SK-N-SH (cell line): ENCODE measurements at regions not wholly inside any gene's neighbourhood (a gene's known extent, or its start where the extent isn't known, plus 50 kb on each side); places are given as distances from the start of the nearest gene placed in this dataset.
A peak's percentile ranks its signal among the peaks of the same experiment; 100 is the strongest.

ENCODE experiments used
- CTCF ChIA-PET: fragments of 300-600, 350-600 bp; formaldehyde crosslinking; extraction: SDS; loops from one replicate; lab custom pipeline; 2021; lab: Yijun Ruan, JAX
- POLR2A ChIA-PET: fragments of 350-600 bp; sonication (Branson Sonifier 250); formaldehyde crosslinking; extraction: SDS; loops from one replicate; lab custom pipeline; 2020; ENCODE audit warnings: antibody characterized with exemption, inconsistent platforms; lab: Yijun Ruan, JAX
- DNase-seq: peaks from one replicate; pipeline ENCODE4 v3.0.0; 2012
- H2AFZ ChIP-seq: fragments of 200-600 bp; sonication (generic); 2 replicates; pipeline ENCODE4 v1.8.1; 2016; ENCODE audit warnings: antibody characterized with exemption, mild to moderate bottlenecking, low read depth
- H3F3A ChIP-seq: fragments of 200-600 bp; sonication (generic); replicated peaks from 2 replicates; pipeline ENCODE3; 2016; ENCODE audit warnings: antibody characterized with exemption, mild to moderate bottlenecking; ENCODE audit not compliant: insufficient read depth
- H3K27ac ChIP-seq, 2 experiments: fragments of 200-500 bp in 1 of 2; fragments of 200-600 bp in 1 of 2; sonication (Bioruptor generic) in 1 of 2; sonication (generic), shearing (Covaris generic) in 1 of 2; 2 replicates each; pipeline versions ENCODE4 v1.5.1 to v1.6.1; 2014 to 2016; ENCODE audit warnings: low read depth in 2 of 2, inconsistent platforms in 1 of 2, low read length in 1 of 2, mild to moderate bottlenecking in 1 of 2, mixed read lengths in 1 of 2
- H3K27me3 ChIP-seq: fragments of 200-600 bp; sonication (generic), shearing (Covaris generic); 2 replicates; pipeline ENCODE4 v1.6.1; 2016; ENCODE audit warnings: mixed run types; ENCODE audit not compliant: insufficient read depth
- H3K36me3 ChIP-seq, 2 experiments: fragments of 200-500 bp in 1 of 2; fragments of 200-600 bp in 1 of 2; sonication (Bioruptor generic) in 1 of 2; sonication (generic) in 1 of 2; replicated peaks in 1 of 2; 2 replicates each; pipeline versions ENCODE3 to v1.5.1; 2014 to 2016; ENCODE audit warnings: low read length in 1 of 2, mild to moderate bottlenecking in 1 of 2; ENCODE audit not compliant: insufficient read depth in 2 of 2, control insufficient read depth in 1 of 2
- H3K4me1 ChIP-seq, 2 experiments: fragments of 200-500 bp in 1 of 2; fragments of 200-600 bp in 1 of 2; sonication (Bioruptor generic) in 1 of 2; sonication (generic), shearing (Covaris generic) in 1 of 2; 2 replicates each; pipeline versions ENCODE4 v1.5.1 to v1.6.1; 2014 to 2016; ENCODE audit warnings: low read depth in 1 of 2, low read length in 1 of 2, mixed run types in 1 of 2; ENCODE audit not compliant: insufficient read depth in 2 of 2, control insufficient read depth in 1 of 2
- H3K4me2 ChIP-seq: fragments of 200-600 bp; sonication (generic), shearing (Covaris generic); 2 replicates; pipeline ENCODE4 v1.6.1; 2017; ENCODE audit warnings: mixed run types
- H3K4me3 ChIP-seq, 2 experiments: fragments of 200-500 bp in 1 of 2; fragments of 200-600 bp in 1 of 2; sonication (Bioruptor generic) in 1 of 2; sonication (generic), shearing (Covaris generic) in 1 of 2; 2 replicates each; pipeline versions ENCODE4 v1.5.1 to v1.8.1; 2014 to 2016; ENCODE audit warnings: low read depth in 2 of 2, inconsistent platforms in 1 of 2, low read length in 1 of 2, mild to moderate bottlenecking in 1 of 2, mixed read lengths in 1 of 2, moderate library complexity in 1 of 2
- H3K79me2 ChIP-seq: fragments of 200-600 bp; sonication (generic); 2 replicates; pipeline ENCODE4 v1.8.1; 2017; ENCODE audit warnings: mild to moderate bottlenecking; ENCODE audit not compliant: insufficient read depth
- H3K9ac ChIP-seq: fragments of 200-600 bp; sonication (generic); 2 replicates; pipeline ENCODE4 v1.6.1; 2017; ENCODE audit warnings: mixed run types
- H3K9me2 ChIP-seq: fragments of 200-600 bp; sonication (generic); 2 replicates; pipeline ENCODE4 v1.6.1; 2017; ENCODE audit warnings: mixed run types
- H3K9me3 ChIP-seq: fragments of 200-600 bp; sonication (generic); 2 replicates; pipeline ENCODE4 v1.6.1; 2017; ENCODE audit warnings: mixed run types, mild to moderate bottlenecking, moderate library complexity
- H4K20me1 ChIP-seq: fragments of 200-600 bp; sonication (generic); 2 replicates; pipeline ENCODE4 v1.6.1; 2017; ENCODE audit warnings: mild to moderate bottlenecking, mixed run types; ENCODE audit not compliant: insufficient read depth
- CHD2 ChIP-seq: fragments of 150-350 bp; IDR thresholded peaks from 2 replicates; pipeline ENCODE4 v1.6.1; 2018; ENCODE audit warnings: low read length; ENCODE audit not compliant: partially characterized antibody
- EZH2phosphoT487 ChIP-seq: fragments of 200-600 bp; sonication (generic); IDR thresholded peaks from 2 replicates; pipeline ENCODE4 v1.6.1; 2017; ENCODE audit warnings: low read depth, mixed run types, mild to moderate bottlenecking, antibody characterized with exemption, moderate library complexity, borderline replicate concordance
- FOSL2 ChIP-seq: IDR thresholded peaks from 2 replicates; pipeline ENCODE4 v1.4.0; 2012; ENCODE audit warnings: low read depth, mild to moderate bottlenecking, moderate library complexity, borderline replicate concordance
- FOXJ3 ChIP-seq: sonication (generic); formaldehyde crosslinking; IDR thresholded peaks from 2 replicates; pipeline ENCODE4 v1.5.1; 2020; ENCODE audit warnings: mild to moderate bottlenecking, missing genetic modification reagents
- FOXM1 ChIP-seq: IDR thresholded peaks from 2 replicates; pipeline ENCODE4 v1.4.0; 2012; ENCODE audit warnings: low read depth, mild to moderate bottlenecking
- GATA2 ChIP-seq: sonication (generic); formaldehyde crosslinking; IDR thresholded peaks from 2 replicates; pipeline ENCODE4 v1.5.0; 2020; ENCODE audit warnings: mild to moderate bottlenecking, missing genetic modification reagents
- IRF3 ChIP-seq: fragments of 150-350 bp; IDR thresholded peaks from 2 replicates; pipeline ENCODE4 v1.6.1; 2016; ENCODE audit warnings: mild to moderate bottlenecking, low read depth, low read length
- MAX ChIP-seq: IDR thresholded peaks from 2 replicates; pipeline ENCODE4 v1.4.0; 2012; ENCODE audit warnings: low read depth
- MEF2A ChIP-seq: IDR thresholded peaks from 2 replicates; pipeline ENCODE4 v1.4.0; 2012; ENCODE audit warnings: low read depth, borderline replicate concordance
- MXI1 ChIP-seq: IDR thresholded peaks from 2 replicates; pipeline ENCODE4 v1.6.1; 2012; ENCODE audit warnings: mild to moderate bottlenecking, low read depth, low read length, improper control_type of control experiment
- POLR2AphosphoS5 ChIP-seq: IDR thresholded peaks from 2 replicates; pipeline ENCODE4 v1.6.1; 2012; ENCODE audit warnings: low read depth, low read length
- RCOR1 ChIP-seq: fragments of 150-350 bp; IDR thresholded peaks from 2 replicates; pipeline ENCODE4 v1.6.1; 2017; ENCODE audit warnings: antibody characterized with exemption, low read length
- RFX5 ChIP-seq: IDR thresholded peaks from 2 replicates; pipeline ENCODE4 v1.6.1; 2012; ENCODE audit warnings: mild to moderate bottlenecking, improper control_type of control experiment, low read length
- SMC3 ChIP-seq: IDR thresholded peaks from 2 replicates; pipeline ENCODE4 v1.6.1; 2012; ENCODE audit warnings: low read depth, low read length, improper control_type of control experiment
- TAF1 ChIP-seq: IDR thresholded peaks from 2 replicates; pipeline ENCODE4 v1.6.1; 2012; ENCODE audit warnings: low read depth, mild to moderate bottlenecking, low read length, moderate library complexity, borderline replicate concordance
- TEAD4 ChIP-seq: IDR thresholded peaks from 2 replicates; pipeline ENCODE4 v1.4.0; 2012; ENCODE audit warnings: mild to moderate bottlenecking, borderline replicate concordance; ENCODE audit not compliant: insufficient read depth
- YY1 ChIP-seq: IDR thresholded peaks from 2 replicates; pipeline ENCODE4 v1.4.0; 2012; ENCODE audit warnings: low read depth, mild to moderate bottlenecking
- WGBS: methylation state at CpG from one replicate; pipeline ENCODE4 v1.1.6; 2017; ENCODE audit warnings: low lambda C conversion rate; 5-methylcytosine and 5-hydroxymethylcytosine counted together
- TF ChIP-seq, protein P1 (sequence below): IDR thresholded peaks from 2 replicates; pipeline ENCODE4 v1.4.0; 2012; ENCODE audit warnings: low read depth, borderline replicate concordance

DNA sequence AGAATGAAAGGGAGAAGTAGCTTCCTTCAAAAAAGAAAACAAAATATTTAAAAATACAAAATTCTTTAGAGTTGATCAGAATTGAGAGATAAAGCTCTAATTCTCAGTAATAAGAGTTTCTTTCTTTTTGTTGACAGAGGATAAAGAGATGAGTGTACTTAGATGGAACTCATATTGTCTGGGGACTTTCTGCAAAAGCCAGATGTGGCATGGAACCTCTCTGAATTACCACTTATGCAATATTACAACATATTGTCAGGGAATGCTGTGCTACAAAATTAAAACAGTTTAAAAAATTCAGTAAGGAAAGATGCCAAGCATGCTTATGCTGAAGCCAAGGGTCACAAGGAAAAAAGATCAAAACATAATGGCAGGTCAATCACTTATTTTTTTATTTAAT lies 386.6 kb upstream of the LRATD1 start:
- Histone ChIP-seq H3K79me2 (no peaks in the 10 kb centered on the region), H4K20me1 (no peaks in the 10 kb centered on the region), H3K4me3 (no peak overlapping the region), H3K27ac (no peak overlapping the region), H3K9ac (no peak overlapping the region), H3K27me3 (no peaks in the 10 kb centered on the region), H3K36me3 (no peaks in the 10 kb centered on the region), H3K9me2 (peaks cover 7% of the 10 kb centered on the region; the same call in 1 of the 2 replicates), H3K4me2 (no peak overlapping the region), H2AFZ (no peak overlapping the region), H3K4me1 (no peaks in the 10 kb centered on the region), H3F3A (no peaks in the 10 kb centered on the region), H3K9me3 (peaks cover 11% of the 10 kb centered on the region; the same call in 1 of the 2 replicates)
- ChIA-PET POLR2A (no interaction called here), CTCF (no interaction called here)
- TF ChIP-seq FOSL2, result no peak
- TF ChIP-seq FOXM1, result no peak
- no peak for TF ChIP-seq MEF2A
- no peak for TF ChIP-seq SMC3
- no peak for TF ChIP-seq TAF1
- TF ChIP-seq RFX5, result no peak
- TF ChIP-seq, protein P1, sequence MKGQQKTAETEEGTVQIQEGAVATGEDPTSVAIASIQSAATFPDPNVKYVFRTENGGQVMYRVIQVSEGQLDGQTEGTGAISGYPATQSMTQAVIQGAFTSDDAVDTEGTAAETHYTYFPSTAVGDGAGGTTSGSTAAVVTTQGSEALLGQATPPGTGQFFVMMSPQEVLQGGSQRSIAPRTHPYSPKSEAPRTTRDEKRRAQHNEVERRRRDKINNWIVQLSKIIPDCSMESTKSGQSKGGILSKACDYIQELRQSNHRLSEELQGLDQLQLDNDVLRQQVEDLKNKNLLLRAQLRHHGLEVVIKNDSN, result no peak
- TF ChIP-seq GATA2 (CRISPR knock-in tag), result no peak
- TF ChIP-seq FOXJ3 (CRISPR knock-in tag), result no peak
- no peak for TF ChIP-seq POLR2AphosphoS5
- TF ChIP-seq IRF3, result no peak
- no peak for TF ChIP-seq TEAD4
- no peak for TF ChIP-seq EZH2phosphoT487
- TF ChIP-seq YY1, result no peak
- no peak for TF ChIP-seq CHD2
- no peak for DNase-seq

DNA sequence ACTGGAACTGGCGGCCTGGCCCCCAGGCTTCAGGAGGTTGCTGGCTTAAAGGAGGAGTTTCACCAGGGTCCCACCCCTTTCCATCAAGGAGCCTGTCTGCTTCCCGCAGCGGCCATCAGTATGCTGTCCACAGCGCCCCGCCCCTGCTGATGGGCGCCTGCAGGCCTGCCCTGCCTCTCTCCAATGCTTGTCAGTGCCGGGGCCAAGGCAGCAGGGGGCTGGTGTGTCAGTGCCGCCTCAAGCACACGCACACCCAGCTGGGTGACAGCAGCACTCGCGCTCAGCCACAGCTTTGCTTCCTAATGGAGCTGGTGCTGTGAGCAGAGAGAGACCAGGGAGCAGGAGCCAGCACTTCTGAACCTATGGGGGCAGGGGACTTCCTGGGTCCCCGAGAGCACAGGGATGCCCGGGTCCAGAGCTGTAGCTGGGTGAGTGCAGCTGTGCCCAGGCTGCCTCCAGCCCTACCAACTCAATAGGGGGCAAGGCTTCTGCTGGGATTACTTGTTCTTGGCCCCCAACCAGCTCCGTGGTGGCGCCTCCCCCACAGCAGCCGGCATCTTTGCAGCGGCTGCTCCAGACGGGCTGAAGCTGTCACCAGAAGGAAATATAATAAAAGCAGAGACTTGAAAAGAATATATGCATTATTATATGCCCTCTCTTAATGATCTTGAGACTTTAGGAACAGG lies 377.2 kb upstream of the LRATD1 start:
- no peaks in the 10 kb centered on the region for H3K27me3 ChIP-seq
- H3K79me2 ChIP-seq, result no peaks in the 10 kb centered on the region
- WGBS, result 47% methylated on average over 16 of the region's 18 CpGs
- H3K4me1 ChIP-seq, result no peaks in the 10 kb centered on the region
- TF ChIP-seq GATA2 (CRISPR knock-in tag) (no peak), RCOR1 (no peak), MXI1 (no peak), TAF1 (no peak), MAX (no peak), EZH2phosphoT487 (no peak), CHD2 (no peak)
- TF ChIP-seq, protein P1, result no peak
- TF ChIP-seq, all 33 proteins: peak for 0
- no peak overlapping the region for H2AFZ ChIP-seq
- POLR2A ChIA-PET, result no interaction called here
- H4K20me1 ChIP-seq, result no peaks in the 10 kb centered on the region
- H3K36me3 ChIP-seq, result no peaks in the 10 kb centered on the region
- no peak overlapping the region for H3K9ac ChIP-seq
- no peaks in the 10 kb centered on the region for H3K9me3 ChIP-seq
- H3F3A ChIP-seq, result no peaks in the 10 kb centered on the region
- no peak overlapping the region for H3K4me2 ChIP-seq
- no peak overlapping the region for H3K4me3 ChIP-seq
- DNase-seq, result peak; percentile 9
- no peak overlapping the region for H3K27ac ChIP-seq
- CTCF ChIA-PET, result interaction anchor here (1.1 kb wide), 1 partner anchor 11 kb away, joined by 4 read pairs; no protein-coding TSS in a partner anchor
- no peaks in the 10 kb centered on the region for H3K9me2 ChIP-seq
